H9 (cell line): ENCODE measurements at regions not wholly inside any gene's neighbourhood (a gene's known extent, or its start where the extent isn't known, plus 50 kb on each side); places are given as distances from the start of the nearest gene placed in this dataset.

Experiments
- DNase-seq: peaks from one replicate; pipeline ENCODE4 v3.0.0-alpha.2; 2017
- H2AFZ ChIP-seq: one replicate; pipeline ENCODE4 v1.6.1; 2013; ENCODE audit warnings: mild to moderate bottlenecking, low read length, control low read depth, moderate library complexity
- H2AK5ac ChIP-seq: 2 replicates; pipeline ENCODE4 v1.6.1; 2013; ENCODE audit warnings: low read length, control low read depth, mixed read lengths; ENCODE audit not compliant: insufficient read length
- H2BK120ac ChIP-seq: one replicate; pipeline ENCODE4 v1.6.1; 2013; ENCODE audit warnings: low read depth, mild to moderate bottlenecking, low read length, control low read depth, inconsistent platforms; ENCODE audit not compliant: poor library complexity, severe bottlenecking
- H2BK12ac ChIP-seq: 2 replicates; pipeline ENCODE4 v1.6.1; 2013; ENCODE audit warnings: low read length, control low read depth, mixed read lengths, low read depth; ENCODE audit not compliant: insufficient read length
- H2BK15ac ChIP-seq: 2 replicates; pipeline ENCODE4 v1.6.1; 2013; ENCODE audit warnings: low read depth, low read length, control low read depth
- H2BK20ac ChIP-seq: one replicate; pipeline ENCODE4 v1.6.1; 2013; ENCODE audit warnings: low read depth, mild to moderate bottlenecking, low read length, control low read depth, inconsistent platforms; ENCODE audit not compliant: poor library complexity, severe bottlenecking
- H2BK5ac ChIP-seq: 2 replicates; pipeline ENCODE4 v1.6.1; 2013; ENCODE audit warnings: low read length, control low read depth, mixed read lengths; ENCODE audit not compliant: insufficient read length
- H3K14ac ChIP-seq: 2 replicates; pipeline ENCODE4 v1.6.1; 2013; ENCODE audit warnings: low read length, control low read depth; ENCODE audit not compliant: insufficient read depth
- H3K18ac ChIP-seq: 2 replicates; pipeline ENCODE4 v1.6.1; 2013; ENCODE audit warnings: low read depth, mild to moderate bottlenecking, mixed read lengths, low read length, control low read depth; ENCODE audit not compliant: insufficient read length
- H3K23ac ChIP-seq: 2 replicates; pipeline ENCODE4 v1.6.1; 2013; ENCODE audit warnings: low read length, control low read depth, mixed read lengths, low read depth; ENCODE audit not compliant: insufficient read length
- H3K23me2 ChIP-seq: 2 replicates; pipeline ENCODE4 v1.6.1; 2013; ENCODE audit warnings: low read depth, mild to moderate bottlenecking, mixed read lengths, low read length, control low read depth; ENCODE audit not compliant: insufficient read length, poor library complexity, severe bottlenecking
- H3K27ac ChIP-seq: 2 replicates; pipeline ENCODE4 v1.5.1; 2013; ENCODE audit warnings: low read length, control low read depth, mixed read lengths, low read depth; ENCODE audit not compliant: insufficient read length
- H3K27me3 ChIP-seq: 2 replicates; pipeline ENCODE4 v1.6.1; 2013; ENCODE audit warnings: low read length, control low read depth, inconsistent platforms; ENCODE audit not compliant: insufficient read depth
- H3K4ac ChIP-seq: 2 replicates; pipeline ENCODE4 v1.6.1; 2013; ENCODE audit warnings: low read depth, mild to moderate bottlenecking, control low read depth, inconsistent platforms, low read length, moderate library complexity
- H3K4me1 ChIP-seq: 2 replicates; pipeline ENCODE4 v1.6.1; 2013; ENCODE audit warnings: low read length, control low read depth, inconsistent platforms; ENCODE audit not compliant: insufficient read depth
- H3K4me2 ChIP-seq: 2 replicates; pipeline ENCODE4 v1.6.1; 2013; ENCODE audit warnings: low read length, control low read depth, mixed read lengths; ENCODE audit not compliant: insufficient read length, insufficient read depth
- H3K56ac ChIP-seq: 2 replicates; pipeline ENCODE4 v1.6.1; 2013; ENCODE audit warnings: low read depth, mild to moderate bottlenecking, mixed read lengths, low read length, control low read depth; ENCODE audit not compliant: insufficient read length
- H3K79me1 ChIP-seq: 2 replicates; pipeline ENCODE4 v1.6.1; 2013; ENCODE audit warnings: low read depth, mild to moderate bottlenecking, moderate library complexity, low read length, control low read depth, inconsistent platforms; ENCODE audit not compliant: insufficient read depth, poor library complexity, severe bottlenecking
- H3K79me2 ChIP-seq: 2 replicates; pipeline ENCODE4 v1.6.1; 2013; ENCODE audit warnings: low read length, control low read depth, inconsistent platforms; ENCODE audit not compliant: insufficient read depth
- H3K9ac ChIP-seq: 2 replicates; pipeline ENCODE4 v1.6.1; 2013; ENCODE audit warnings: low read length, control low read depth, mixed read lengths; ENCODE audit not compliant: insufficient read length; ENCODE audit errors: extremely low read depth
- H3K9me3 ChIP-seq: one replicate; pipeline ENCODE4 v1.6.1; 2013; ENCODE audit warnings: low read depth, low read length, inconsistent platforms; ENCODE audit not compliant: control insufficient read depth
- H3T11ph ChIP-seq: one replicate; pipeline ENCODE4 v1.6.1; 2013; ENCODE audit warnings: mild to moderate bottlenecking, low read length, control low read depth, inconsistent platforms
- H4K20me1 ChIP-seq: one replicate; pipeline ENCODE4 v1.6.1; 2013; ENCODE audit not compliant: control insufficient read depth, insufficient read length, insufficient read depth
- H4K5ac ChIP-seq: 2 replicates; pipeline ENCODE4 v1.6.1; 2013; ENCODE audit warnings: low read depth, mild to moderate bottlenecking, mixed read lengths, low read length, control low read depth; ENCODE audit not compliant: insufficient read length
- H4K8ac ChIP-seq: replicated peaks from 2 replicates; pipeline ENCODE4 v1.6.1; 2013; ENCODE audit warnings: low read length, control low read depth, mixed read lengths, low read depth; ENCODE audit not compliant: insufficient read length
- H4K91ac ChIP-seq: 2 replicates; pipeline ENCODE4 v1.6.1; 2013; ENCODE audit warnings: low read depth, mild to moderate bottlenecking, moderate library complexity, mixed read lengths, low read length, control low read depth; ENCODE audit not compliant: insufficient read length
- H3K27ac Mint-ChIP-seq, 3 experiments: 2 replicates in 2 of 3; 3 replicates in 1 of 3; pipeline ENCODE4 v1.8.0; 2020 to 2021; ENCODE audit warnings: mixed read lengths in 3 of 3, mild to moderate bottlenecking in 1 of 3, moderate library complexity in 1 of 3
- H3K27me3 Mint-ChIP-seq: 2 replicates; pipeline ENCODE4 v1.8.0; 2021; ENCODE audit warnings: low read depth, mild to moderate bottlenecking, moderate library complexity, mixed read lengths
- H3K36me3 Mint-ChIP-seq, 3 experiments: 2 replicates in 2 of 3; 3 replicates in 1 of 3; pipeline ENCODE4 v1.8.0; 2020 to 2021; ENCODE audit warnings: low read depth in 3 of 3, mixed read lengths in 3 of 3; ENCODE audit not compliant: insufficient read depth in 1 of 3
- H3K4me1 Mint-ChIP-seq, 2 experiments: 2 replicates each; pipeline ENCODE4 v1.8.0; 2020; ENCODE audit warnings: mixed read lengths in 2 of 2
- H3K4me3 Mint-ChIP-seq, 2 experiments: 2 replicates in 1 of 2; 3 replicates in 1 of 2; pipeline ENCODE4 v1.8.0; 2020 to 2021; ENCODE audit warnings: mild to moderate bottlenecking in 2 of 2, mixed read lengths in 2 of 2, moderate library complexity in 1 of 2
- H3K9me3 Mint-ChIP-seq, 2 experiments: 2 replicates in 1 of 2; 3 replicates in 1 of 2; pipeline ENCODE4 v1.8.0; 2020; ENCODE audit warnings: mild to moderate bottlenecking in 2 of 2, mixed read lengths in 2 of 2, moderate library complexity in 1 of 2
- CTCF ChIP-seq: fragments of 200-600 bp; sonication (generic); conservative IDR thresholded peaks from 3 replicates; pipeline ENCODE4 v1.8.0; 2021; ENCODE audit warnings: antibody characterized with exemption, mild to moderate bottlenecking
- WGBS: extraction: QIAGEN DNeasy Blood & Tissue Kit; methylation state at CpG from one replicate; pipeline ENCODE4 v1.1.7; 2013; ENCODE audit warnings: missing lambda C conversion rate, low lambda C conversion rate, mixed read lengths; ENCODE audit not compliant: insufficient read length; ENCODE audit errors: extremely low coverage; 5-methylcytosine and 5-hydroxymethylcytosine counted together

GRCh38 chr14:106203438-106203837 is 677.1 kb downstream of the TMEM121 start:
- Histone ChIP-seq H3K4me1 (no peaks in the 10 kb centered on the region), H3K79me1 (no peaks in the 10 kb centered on the region), H3K79me2 (no peaks in the 10 kb centered on the region), H2BK5ac (no peak overlapping the region), H3K9me3 (peaks cover 99% of the 10 kb centered on the region), H3K23me2 (no peaks in the 10 kb centered on the region), H4K8ac (no peak overlapping the region), H2BK12ac (no peak overlapping the region), H4K20me1 (no peaks in the 10 kb centered on the region), H3T11ph (no peak overlapping the region), H2AK5ac (no peak overlapping the region), H2BK120ac (no peak overlapping the region), H3K4me2 (no peak overlapping the region), H3K9ac (no peak overlapping the region), H3K18ac (no peak overlapping the region), H3K27me3 (no peaks in the 10 kb centered on the region), H4K91ac (no peak overlapping the region), H2BK15ac (no peak overlapping the region), H4K5ac (no peak overlapping the region), H3K23ac (no peak overlapping the region), H3K27ac (no peak overlapping the region), H2AFZ (no peak overlapping the region), H3K14ac (no peak overlapping the region), H2BK20ac (no peak overlapping the region), H3K56ac (no peak overlapping the region), H3K4ac (no peak overlapping the region)
- Mint-ChIP-seq H3K27me3 (peaks cover 4% of the 10 kb centered on the region), H3K4me3 (no peak overlapping the region), H3K9me3 (peaks cover 93 to 94% of the 10 kb centered on the region in 2 experiments), H3K36me3 (peaks cover 20 to 41% (median 27%) of the 10 kb centered on the region in 3 experiments; a peak in 6 of 7 replicates), H3K27ac (no peak overlapping the region), H3K4me1 (no peaks in the 10 kb centered on the region)
- TF ChIP-seq CTCF, result no peak
- no peak for DNase-seq
- no CpG with 5 or more reads among the region's 9 CpGs for WGBS
